HEK293T (cell line): ENCODE measurements at regions not wholly inside any gene's neighbourhood (a gene's known extent, or its start where the extent isn't known, plus 50 kb on each side); places are given as distances from the start of the nearest gene placed in this dataset.

Experiments
- ARNT ChIP-seq: fragments of 450-650 bp; IDR thresholded peaks from 2 replicates; pipeline ENCODE4 v1.6.1; 2017; ENCODE audit warnings: mild to moderate bottlenecking
- BHLHE40 ChIP-seq: fragments of 450-650 bp; IDR thresholded peaks from 2 replicates; pipeline ENCODE4 v1.6.1; 2016; ENCODE audit warnings: mild to moderate bottlenecking, moderate library complexity, borderline replicate concordance
- CTBP1 ChIP-seq: fragments of 450-650 bp; IDR thresholded peaks from 2 replicates; pipeline ENCODE4 v1.6.1; 2016; ENCODE audit warnings: borderline replicate concordance
- ELF4 ChIP-seq: fragments of 450-650 bp; IDR thresholded peaks from 2 replicates; pipeline ENCODE4 v1.6.1; 2017; ENCODE audit warnings: antibody characterized with exemption
- FOXA1 ChIP-seq: fragments of 450-650 bp; IDR thresholded peaks from 2 replicates; pipeline ENCODE4 v1.6.1; 2016; ENCODE audit warnings: mild to moderate bottlenecking
- FOXM1 ChIP-seq: fragments of 450-650 bp; IDR thresholded peaks from 2 replicates; pipeline ENCODE4 v1.6.1; 2017; ENCODE audit warnings: mild to moderate bottlenecking, borderline replicate concordance
- HDGF ChIP-seq: fragments of 450-650 bp; IDR thresholded peaks from 2 replicates; pipeline ENCODE4 v1.6.1; 2017; ENCODE audit warnings: antibody characterized with exemption, borderline replicate concordance
- L3MBTL2 ChIP-seq: fragments of 450-650 bp; conservative IDR thresholded peaks from 2 replicates; pipeline ENCODE4 v1.6.1; 2016; ENCODE audit warnings: mild to moderate bottlenecking
- NFRKB ChIP-seq: fragments of 450-650 bp; IDR thresholded peaks from 2 replicates; pipeline ENCODE4 v1.6.1; 2016; ENCODE audit warnings: mild to moderate bottlenecking, moderate library complexity
- PKNOX1 ChIP-seq: fragments of 450-650 bp; IDR thresholded peaks from 2 replicates; pipeline ENCODE4 v1.6.1; 2016
- SP1 ChIP-seq: fragments of 450-650 bp; IDR thresholded peaks from 2 replicates; pipeline ENCODE4 v1.6.1; 2017
- SUZ12 ChIP-seq: fragments of 450-650 bp; IDR thresholded peaks from 2 replicates; pipeline ENCODE4 v1.6.1; 2016; ENCODE audit warnings: mild to moderate bottlenecking
- TARDBP ChIP-seq: fragments of 450-650 bp; IDR thresholded peaks from 2 replicates; pipeline ENCODE4 v1.6.1; 2016
- ZNF384 ChIP-seq: fragments of 450-650 bp; IDR thresholded peaks from 2 replicates; pipeline ENCODE4 v1.6.1; 2016

DNA sequence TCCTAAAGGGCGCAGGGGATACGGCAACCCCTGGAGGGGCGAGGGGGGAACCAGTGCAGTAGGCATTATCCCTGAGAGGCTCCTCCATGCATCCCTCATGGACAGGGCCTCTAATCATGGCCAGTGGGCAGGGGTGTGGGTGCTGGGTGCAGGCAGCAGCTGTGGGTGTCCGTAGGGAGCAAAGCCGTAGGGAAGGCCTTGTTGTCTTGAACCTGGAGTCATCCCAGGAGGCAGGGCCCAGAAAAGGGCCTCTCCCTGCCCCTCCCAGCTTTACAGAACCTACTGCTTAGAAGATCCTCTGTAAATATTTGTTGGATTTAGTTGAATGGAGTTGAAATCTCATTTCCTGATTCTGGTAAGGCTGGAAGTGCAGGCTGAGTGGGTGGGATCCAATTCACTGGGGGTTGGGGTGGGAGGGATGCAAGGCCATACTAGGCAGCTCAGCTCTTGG lies 207.0 kb upstream of the HAAO start:
- no peak for TF ChIP-seq FOXM1
- no peak for TF ChIP-seq ZNF384
- TF ChIP-seq TARDBP, result no peak
- TF ChIP-seq ARNT, result no peak
- no peak for TF ChIP-seq SP1
- no peak for TF ChIP-seq SUZ12
- no peak for TF ChIP-seq L3MBTL2
- no peak for TF ChIP-seq PKNOX1
- TF ChIP-seq BHLHE40, result no peak
- no peak for TF ChIP-seq HDGF
- no peak for TF ChIP-seq FOXA1
- TF ChIP-seq CTBP1, result no peak
- TF ChIP-seq ELF4, result no peak
- no peak for TF ChIP-seq NFRKB
